ENCODE measurements at regions not wholly inside any gene's neighbourhood (a gene's known extent, or its start where the extent isn't known, plus 50 kb on each side); places are given as distances from the start of the nearest gene placed in this dataset.

DNA sequence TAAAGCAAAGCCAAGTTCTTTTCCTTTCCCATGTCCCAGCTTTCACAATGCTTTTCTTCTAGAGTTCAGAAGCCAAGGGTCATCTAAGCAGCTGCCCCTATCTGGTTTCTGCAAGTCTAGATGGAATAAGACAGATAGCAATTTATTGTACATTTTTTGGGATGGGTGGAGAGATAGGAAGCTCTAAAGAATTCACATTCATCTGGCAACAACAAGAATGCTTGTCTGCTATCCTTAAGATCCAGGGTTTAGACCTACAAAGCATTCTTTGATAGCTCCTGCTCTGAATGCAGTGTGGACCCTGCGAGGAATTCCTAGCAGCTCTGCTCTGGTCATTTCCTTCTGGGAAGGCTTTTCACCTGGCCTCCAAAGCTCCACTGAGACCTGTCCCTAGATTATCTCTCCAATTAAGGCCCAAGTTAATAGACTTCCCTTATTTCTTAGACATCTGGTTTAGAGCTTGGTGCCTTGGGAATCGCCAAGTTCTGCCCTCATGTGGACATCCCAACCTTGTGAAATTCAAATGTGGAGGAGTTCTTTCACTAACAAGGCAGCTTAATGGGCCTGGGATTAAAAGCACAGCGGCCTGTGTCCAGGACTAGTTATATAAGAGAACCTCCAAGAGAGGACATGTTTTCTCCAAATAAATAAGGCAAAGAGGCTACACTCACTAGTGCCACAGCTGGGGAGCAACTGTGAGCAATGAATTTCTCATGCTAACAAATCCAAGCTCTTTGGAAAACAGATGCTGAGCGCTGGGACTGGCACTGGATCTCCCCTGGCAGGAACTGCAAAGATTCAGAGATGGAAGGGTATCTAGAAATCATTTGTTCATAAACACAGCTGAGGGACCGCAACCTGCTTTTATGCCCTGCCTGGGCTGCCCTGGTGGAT lies 384.5 kb upstream of the DDHD1 start:
- no peak for FAIRE-seq
- TF ChIP-seq RAD21 (IDR thresholded peaks at IDR 0.05 in 1 of 2, conservative IDR thresholded peaks at IDR 0.05 in 1 of 2; ENCODE audit: low read depth in 2 of 2, low read length in 2 of 2) (peak in 1 of 2 experiments; percentile 15; a peak in 1 of 4 replicates), CTBP2 (IDR thresholded peaks at IDR 0.05; ENCODE audit: borderline replicate concordance, insufficient read depth, insufficient read length, low read length) (no peak), PHF8 (conservative IDR thresholded peaks at IDR 0.05; ENCODE audit: low read depth, low read length) (no peak), SIRT6 (IDR thresholded peaks at IDR 0.05; ENCODE audit: low read length) (no peak)

More for the DNA sequence above, 384.5 kb upstream of the DDHD1 start:
- Histone ChIP-seq H2BK20ac (ENCODE audit: low read length) (no peak overlapping the region), H3K79me1 (ENCODE audit: low read depth, low read length) (no peaks in the 10 kb centered on the region), H3K14ac (ENCODE audit: insufficient read length) (no peak overlapping the region), H3K18ac (ENCODE audit: extremely low read depth, low read length) (no peak overlapping the region), H2BK12ac (ENCODE audit: low read depth, low read length) (no peak overlapping the region), H3K56ac (replicated peaks; ENCODE audit: insufficient read length, low read depth, low read length) (no peak overlapping the region), H3K23me2 (ENCODE audit: low read depth, low read length) (no peaks in the 10 kb centered on the region), H4K5ac (ENCODE audit: insufficient read length, low read depth, low read length) (no peak overlapping the region), H3K9ac (replicated peaks in 1 of 4; ENCODE audit: extremely low read depth in 1 of 4, low read depth in 3 of 4, low read length in 3 of 4) (no peak overlapping the region), H3K4ac (replicated peaks; ENCODE audit: insufficient read length, low read depth, low read length) (no peak overlapping the region), H3K9me3 (ENCODE audit: insufficient read depth in 2 of 2, low read depth in 1 of 2, low read length in 1 of 2) (no peaks in the 10 kb centered on the region), H3K23ac (ENCODE audit: insufficient read length) (no peak overlapping the region), H2BK15ac (ENCODE audit: low read length) (no peak overlapping the region), H3K4me3 (ENCODE audit: extremely low read depth in 1 of 4, insufficient read depth in 2 of 4, low read depth in 3 of 4, low read length in 4 of 4) (no peak overlapping the region), H4K91ac (replicated peaks; ENCODE audit: insufficient read length, low read length) (no peak overlapping the region), H2AFZ (ENCODE audit: low read length) (no peak overlapping the region), H3K79me2 (ENCODE audit: control insufficient read depth in 1 of 2, insufficient read depth in 2 of 2, low read length in 2 of 2) (no peaks in the 10 kb centered on the region), H4K8ac (ENCODE audit: extremely low read depth, insufficient read depth, low read length) (no peak overlapping the region), H3K27ac (ENCODE audit: low read depth, low read length) (no peak overlapping the region), H3K36me3 (ENCODE audit: control insufficient read depth in 2 of 4, insufficient read depth in 4 of 4, low read length in 3 of 4) (no peaks in the 10 kb centered on the region), H3K4me2 (ENCODE audit: insufficient read depth in 1 of 2, low read depth in 2 of 2, low read length in 2 of 2) (no peak overlapping the region), H4K20me1 (replicated peaks in 1 of 2; ENCODE audit: control insufficient read depth in 1 of 2, insufficient read depth in 2 of 2, low read length in 2 of 2) (no peaks in the 10 kb centered on the region), H2BK5ac (ENCODE audit: low read depth, low read length) (no peak overlapping the region), H3K4me1 (replicated peaks in 1 of 4; ENCODE audit: control insufficient read depth in 3 of 4, insufficient read depth in 4 of 4, low read length in 3 of 4) (no peaks in the 10 kb centered on the region), H2AK5ac (ENCODE audit: low read depth, low read length) (no peak overlapping the region), H3K27me3 (replicated peaks in 1 of 4; ENCODE audit: control insufficient read depth in 3 of 4, extremely low read depth in 1 of 4, insufficient read depth in 3 of 4, low read length in 3 of 4) (no peaks in the 10 kb centered on the region), H2BK120ac (replicated peaks; ENCODE audit: low read depth, low read length) (no peak overlapping the region)
- ChIA-PET POLR2A (ENCODE audit: partially characterized antibody) (interaction anchor here (1.3 kb wide), 1 partner anchor 419 kb away, joined by 3 read pairs; the partner anchor contains the start of gene BMP4), CTCF (ENCODE audit: partially characterized antibody) (interaction anchor here (0.5 to 3.8 kb wide), 31 partner anchors 9 to 811 kb away, joined by 3 to 21 read pairs (median 4); partner anchors contain the start of gene BMP4)
- WGBS, 2 experiments (ENCODE audit: extremely low coverage in 1 of 2, insufficient coverage in 1 of 2, insufficient read length in 1 of 2, insufficient replicate concordance in 2 of 2, low coverage in 1 of 2, low lambda C conversion rate in 2 of 2, missing lambda C conversion rate in 1 of 2), result 94% methylated on average over 5 of the region's 5 CpGs; no CpG with 5 or more reads in 1 of the 2 experiments
- DNase-seq (ENCODE audit: low read depth in 1 of 2, low spot score in 2 of 2), result no peak

Measured in H1 (cell line).